ENCODE measurements at regions not wholly inside any gene's neighbourhood (a gene's known extent, or its start where the extent isn't known, plus 50 kb on each side); places are given as distances from the start of the nearest gene placed in this dataset.

GRCh38 chr6:19219931-19220330 lies 617.2 kb upstream of the ID4 start:
- TF ChIP-seq CTCF (IDR thresholded peaks at IDR 0.05; ENCODE audit: low read length), result no peak
- no peak for TF ChIP-seq EZH2phosphoT487 (IDR thresholded peaks at IDR 0.05; ENCODE audit: low read length)

Data from MM.1S (cell line).